ENCODE measurements at regions not wholly inside any gene's neighbourhood (a gene's known extent, or its start where the extent isn't known, plus 50 kb on each side); places are given as distances from the start of the nearest gene placed in this dataset.

DNA sequence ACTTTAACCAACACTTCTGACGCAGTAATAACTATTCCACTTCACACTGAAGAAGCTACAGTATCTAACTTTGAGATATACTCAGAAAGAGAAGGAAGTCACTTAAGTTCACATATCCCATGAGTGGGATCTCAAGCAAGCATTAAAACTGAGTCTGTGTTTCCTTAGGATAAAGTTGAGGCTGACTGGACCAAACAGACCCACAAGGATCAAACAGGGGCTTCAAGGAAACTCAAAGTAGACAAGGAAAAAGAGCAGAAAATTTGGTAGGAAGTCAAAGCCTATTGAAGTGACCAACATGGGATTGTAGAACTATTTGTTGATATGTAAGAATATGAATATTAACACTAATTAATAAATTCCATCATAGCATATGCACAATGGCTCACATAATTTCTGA, 294.9 kb downstream of the ADGB start:
- DNase-seq: no peak
- Histone ChIP-seq H3K36me3 (no peaks in the 10 kb centered on the region), H3K4me1 (peaks cover 2% of the 10 kb centered on the region), H3K4me3 (no peak overlapping the region), H3K27me3 (no peaks in the 10 kb centered on the region), H3K27ac (no peak overlapping the region), H3K9me3 (replicated peaks) (no peaks in the 10 kb centered on the region)

DNA sequence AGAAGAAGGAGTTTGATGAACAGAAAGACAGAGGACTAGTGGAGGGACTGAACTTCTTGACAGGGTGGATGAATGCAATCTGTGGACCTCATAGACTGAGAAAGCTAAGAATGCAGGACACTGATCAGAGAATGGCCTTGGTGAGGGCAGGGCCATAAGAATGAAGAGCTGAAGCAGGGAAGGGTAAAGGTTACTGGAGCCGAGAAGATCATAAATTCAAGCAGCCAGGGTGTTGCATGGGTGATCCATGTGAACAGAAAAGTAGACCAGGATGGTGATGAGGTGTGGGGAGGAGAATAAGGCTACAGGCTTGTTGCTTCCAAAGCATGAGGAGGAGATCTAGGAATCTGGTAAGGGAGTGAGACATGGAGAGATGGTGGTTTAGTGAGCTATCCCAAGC, 295.9 kb downstream of the ADGB start:
- no peak overlapping the region for H3K27ac ChIP-seq
- H3K4me3 ChIP-seq: no peak overlapping the region
- DNase-seq: no peak
- H3K4me1 ChIP-seq: no peaks in the 10 kb centered on the region
- H3K27me3 ChIP-seq: no peaks in the 10 kb centered on the region
- H3K9me3 ChIP-seq (replicated peaks): no peaks in the 10 kb centered on the region
- no peaks in the 10 kb centered on the region for H3K36me3 ChIP-seq

DNA sequence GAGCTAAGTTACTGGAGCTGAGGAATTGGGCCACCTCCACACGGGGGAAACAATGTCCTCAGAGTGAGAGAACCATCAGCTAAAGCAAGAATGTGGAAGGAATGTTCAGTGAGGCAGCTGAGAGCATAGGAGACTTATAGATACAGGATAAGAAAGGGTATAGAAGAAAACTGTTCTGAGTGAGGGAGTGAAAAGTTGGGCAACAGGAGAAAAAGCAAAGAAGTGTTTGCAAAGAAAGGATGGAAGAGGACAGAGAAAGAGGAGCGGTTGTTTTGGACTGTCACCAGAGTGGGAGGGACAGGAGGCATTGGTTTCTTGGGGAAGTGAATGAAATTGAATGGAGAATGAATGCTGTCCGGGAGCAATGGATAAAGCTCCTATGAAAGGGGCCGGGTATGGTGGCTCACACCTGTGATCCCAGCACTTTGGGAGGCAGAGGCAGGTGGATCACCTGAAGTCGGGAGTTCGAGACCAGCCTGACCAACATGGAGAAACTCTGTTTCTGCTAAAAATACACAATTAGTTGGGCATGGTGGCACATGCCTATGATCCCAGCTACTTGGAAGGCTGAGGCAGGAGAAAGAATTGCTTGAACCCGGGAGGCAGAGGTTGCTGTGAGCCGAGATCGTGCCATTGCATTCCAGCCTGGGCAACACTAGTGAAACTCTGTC, 296.5 kb downstream of the ADGB start:
- DNase-seq: no peak
- no peaks in the 10 kb centered on the region for H3K27me3 ChIP-seq
- H3K4me3 ChIP-seq: no peak overlapping the region
- H3K36me3 ChIP-seq: no peaks in the 10 kb centered on the region
- no peaks in the 10 kb centered on the region for H3K9me3 ChIP-seq (replicated peaks)
- no peak overlapping the region for H3K27ac ChIP-seq
- no peaks in the 10 kb centered on the region for H3K4me1 ChIP-seq

- no peaks in the 10 kb centered on the region for H3K9me3 ChIP-seq (replicated peaks)
- no peak for DNase-seq
These were observed 296.9 kb downstream of the ADGB start for GRCh38 chr6:146895772-146896061.

DNA sequence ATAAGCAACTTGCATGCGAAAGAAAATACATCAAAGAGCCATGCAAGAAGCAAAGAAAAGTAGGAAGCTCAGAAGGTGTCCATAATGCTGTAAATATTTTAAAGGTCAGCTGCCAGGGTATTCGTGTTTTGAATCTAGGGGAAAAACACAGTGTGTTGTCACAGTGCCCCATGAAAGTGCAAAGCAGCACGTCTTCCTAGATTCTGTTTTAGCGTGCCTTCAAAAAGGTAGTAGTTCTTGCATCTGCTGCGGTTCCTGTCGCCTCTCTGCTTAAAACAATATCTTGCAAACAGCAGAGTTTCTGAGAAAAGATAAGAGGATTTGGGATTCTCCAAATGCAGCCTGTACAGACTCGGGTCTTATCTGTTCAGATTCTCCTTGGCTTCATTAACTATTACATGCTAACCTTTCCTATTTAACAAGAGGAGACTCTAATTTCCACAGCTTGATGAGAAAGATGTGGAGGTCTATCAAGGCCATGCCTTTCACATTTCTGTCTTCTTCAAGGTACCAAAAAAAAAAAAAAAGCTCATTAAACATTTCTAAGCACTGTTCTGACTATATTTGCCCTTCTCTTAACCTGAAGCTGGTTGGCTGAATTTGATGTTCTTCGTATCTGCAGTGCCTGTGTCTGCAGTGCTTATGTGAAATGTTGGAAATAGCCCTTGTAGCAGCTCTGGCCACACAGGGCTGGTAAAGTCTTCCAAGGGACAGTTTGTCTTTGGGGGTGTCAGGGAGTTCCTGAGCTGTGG, 297.5 kb downstream of the ADGB start:
- Histone ChIP-seq H3K27me3 (no peaks in the 10 kb centered on the region), H3K36me3 (no peaks in the 10 kb centered on the region), H3K4me3 (no peak overlapping the region), H3K4me1 (no peaks in the 10 kb centered on the region), H3K9me3 (replicated peaks) (no peaks in the 10 kb centered on the region), H3K27ac (no peak overlapping the region)
- no peak for DNase-seq

More at GRCh38 chr6:146895772-146896061, 296.9 kb downstream of the ADGB start:
- H3K27ac ChIP-seq: no peak overlapping the region
- no peaks in the 10 kb centered on the region for H3K36me3 ChIP-seq
- no peaks in the 10 kb centered on the region for H3K4me1 ChIP-seq
- no peaks in the 10 kb centered on the region for H3K27me3 ChIP-seq
- no peak overlapping the region for H3K4me3 ChIP-seq

DNA sequence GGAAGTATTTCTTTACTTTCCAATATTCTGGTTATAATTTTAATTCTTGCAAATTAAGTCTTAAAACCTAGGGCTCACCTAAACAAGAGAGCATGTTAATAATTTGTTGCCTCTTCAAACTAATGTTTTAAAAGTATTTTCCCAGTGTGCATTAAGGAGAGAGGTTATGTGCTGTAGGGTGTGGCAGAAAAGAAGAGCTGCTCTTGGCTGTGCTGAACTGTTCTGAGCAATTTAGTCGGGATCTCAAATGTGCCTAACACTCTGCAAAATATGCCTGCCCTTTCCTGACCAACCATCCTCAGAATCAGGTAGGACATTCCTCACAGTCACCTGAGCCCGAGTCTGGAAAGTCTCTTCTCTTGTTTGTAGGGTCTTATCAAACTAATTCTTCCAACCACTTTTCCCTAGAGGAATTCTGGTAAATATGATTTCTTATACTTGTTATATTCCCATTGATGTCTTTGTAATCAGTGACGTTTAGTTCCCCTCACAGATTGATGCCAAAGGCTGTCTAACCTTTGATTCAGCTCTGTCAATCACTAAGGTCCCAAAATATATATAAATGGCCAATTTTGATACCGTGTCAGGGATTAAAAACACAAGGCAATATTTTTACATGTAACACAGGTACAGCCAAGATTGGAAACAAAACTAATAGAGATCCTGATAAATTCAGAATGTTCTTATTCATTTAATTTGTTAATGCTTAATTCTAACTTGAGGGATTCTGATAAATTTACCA, 298.4 kb downstream of the ADGB start:
- Histone ChIP-seq H3K27ac (no peak overlapping the region), H3K4me3 (no peak overlapping the region), H3K36me3 (no peaks in the 10 kb centered on the region), H3K4me1 (no peaks in the 10 kb centered on the region), H3K9me3 (replicated peaks) (no peaks in the 10 kb centered on the region), H3K27me3 (no peaks in the 10 kb centered on the region)
- no peak for DNase-seq

DNA sequence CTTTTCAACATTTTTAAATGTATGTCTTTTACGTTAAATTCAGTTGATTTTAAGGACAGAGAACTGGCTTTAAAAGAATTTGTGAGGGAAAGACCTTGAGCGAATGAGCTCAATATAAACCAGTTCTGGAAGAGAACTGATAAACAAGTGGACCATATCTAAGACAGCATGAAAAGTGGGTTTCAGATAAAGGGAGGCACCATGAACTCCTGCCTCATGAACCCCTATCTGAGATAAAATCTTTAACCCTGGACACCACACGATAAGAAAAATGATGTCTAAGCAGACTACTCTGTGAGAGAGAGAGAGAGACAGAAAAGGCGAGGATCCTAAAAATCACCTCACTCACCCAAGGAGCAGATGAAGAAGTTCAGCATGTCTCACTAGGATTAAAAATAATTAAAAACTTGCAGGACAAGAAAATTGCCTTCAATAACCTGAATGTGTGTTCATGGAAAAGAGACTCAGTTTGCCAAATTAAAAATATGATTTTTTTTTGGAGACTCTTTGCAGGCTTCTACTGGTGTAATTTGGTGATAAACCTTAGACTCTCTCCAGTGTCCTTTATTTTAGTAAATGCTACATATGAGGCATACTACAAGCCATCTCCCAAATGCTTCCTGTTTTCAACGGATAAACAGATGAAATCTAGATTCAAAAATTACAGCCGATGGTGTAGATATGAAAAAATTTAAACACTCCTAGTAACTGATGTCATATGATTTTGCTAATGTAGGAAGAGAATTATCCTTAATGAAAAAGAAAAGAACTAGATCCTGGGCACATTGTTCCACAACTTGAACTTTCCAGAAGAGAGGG, 299.5 kb downstream of the ADGB start:
- no peaks in the 10 kb centered on the region for H3K4me1 ChIP-seq
- H3K27ac ChIP-seq: no peak overlapping the region

DNA sequence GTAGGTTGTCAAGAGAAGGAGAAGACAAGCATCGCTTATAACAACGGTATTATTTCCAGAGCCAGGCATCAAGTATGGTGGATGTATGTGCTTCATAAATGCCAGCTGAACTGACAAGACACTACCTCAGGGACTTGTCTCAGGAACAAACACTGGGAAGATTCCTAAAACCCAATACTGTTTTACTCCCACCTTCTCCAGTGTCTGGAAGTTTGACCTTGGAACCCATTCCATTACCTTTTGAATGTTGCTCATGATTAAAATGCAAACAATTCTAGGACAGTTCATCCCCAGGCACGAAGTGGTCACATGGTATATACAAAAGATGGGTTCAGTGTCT, 300.1 kb downstream of the ADGB start:
- peaks cover under 1% of the 10 kb centered on the region; the same call in 1 of the 2 replicates for H3K4me1 ChIP-seq

More for the DNA sequence above, 299.5 kb downstream of the ADGB start:
- Histone ChIP-seq H3K9me3 (replicated peaks) (no peaks in the 10 kb centered on the region), H3K4me3 (no peak overlapping the region), H3K27me3 (no peaks in the 10 kb centered on the region), H3K36me3 (no peaks in the 10 kb centered on the region)
- no peak for DNase-seq

GRCh38 chr6:146901940-146902816, 302.0 kb upstream of the STXBP5 start:
- no peak overlapping the region for H3K27ac ChIP-seq

More for the DNA sequence above, 300.1 kb downstream of the ADGB start:
- no peaks in the 10 kb centered on the region for H3K9me3 ChIP-seq (replicated peaks)
- H3K36me3 ChIP-seq: no peaks in the 10 kb centered on the region
- H3K4me3 ChIP-seq: no peak overlapping the region
- H3K27me3 ChIP-seq: no peaks in the 10 kb centered on the region
- no peak for DNase-seq
- no peak overlapping the region for H3K27ac ChIP-seq

DNA sequence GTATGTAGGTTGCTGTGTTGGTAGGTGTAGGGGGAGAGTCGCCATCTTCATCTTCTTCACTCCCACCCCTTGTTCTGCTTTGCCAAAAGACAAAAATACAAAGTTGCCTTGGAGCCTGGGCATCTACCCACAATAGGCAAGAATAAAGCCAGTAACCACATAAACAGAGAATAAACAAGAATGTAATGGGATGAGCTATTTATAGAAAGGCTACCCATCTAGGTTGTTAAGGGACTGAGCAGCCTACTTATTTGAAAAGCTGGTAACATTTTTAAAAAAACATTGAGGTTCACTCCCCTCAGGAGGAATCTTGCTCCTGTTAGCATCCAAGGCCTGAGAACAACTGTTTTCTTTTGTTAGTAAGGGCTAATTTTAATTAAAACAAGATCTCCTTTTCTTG, 301.4 kb upstream of the STXBP5 start:
- Histone ChIP-seq H3K4me1 (peaks cover 21% of the 10 kb centered on the region), H3K9me3 (replicated peaks) (no peaks in the 10 kb centered on the region), H3K27ac (no peak overlapping the region), H3K4me3 (no peak overlapping the region), H3K27me3 (no peaks in the 10 kb centered on the region), H3K36me3 (no peaks in the 10 kb centered on the region)
- DNase-seq: no peak

More at GRCh38 chr6:146901940-146902816, 302.0 kb upstream of the STXBP5 start:
- Histone ChIP-seq H3K27me3 (no peaks in the 10 kb centered on the region), H3K4me1 (peaks cover 21% of the 10 kb centered on the region), H3K4me3 (no peak overlapping the region), H3K9me3 (replicated peaks) (no peaks in the 10 kb centered on the region), H3K36me3 (no peaks in the 10 kb centered on the region)
- no peak for DNase-seq

DNA sequence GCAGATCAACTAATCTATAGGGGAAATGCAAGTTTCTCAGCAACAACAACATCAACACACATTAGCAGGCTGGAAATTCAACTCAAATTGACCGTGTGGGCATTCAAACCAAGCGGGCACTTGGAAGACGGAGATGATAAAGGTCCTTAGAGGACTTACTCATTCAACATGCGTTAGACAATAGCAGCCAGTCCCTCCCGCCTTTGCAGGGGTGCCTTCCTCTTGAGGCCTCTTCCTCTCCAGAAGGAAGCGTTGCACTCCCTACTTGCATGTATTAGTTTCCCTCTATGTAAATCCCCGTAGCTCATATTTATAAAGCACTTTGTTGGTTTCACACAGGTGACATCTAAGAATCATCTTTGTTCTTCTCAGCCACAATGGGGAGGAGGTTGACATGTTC, 300.8 kb upstream of the STXBP5 start:
- DNase-seq: no peak
- Histone ChIP-seq H3K27ac (no peak overlapping the region), H3K9me3 (replicated peaks) (no peaks in the 10 kb centered on the region), H3K4me1 (peaks cover 21% of the 10 kb centered on the region), H3K4me3 (no peak overlapping the region), H3K36me3 (no peaks in the 10 kb centered on the region), H3K27me3 (no peaks in the 10 kb centered on the region)

- DNase-seq: no peak
- Histone ChIP-seq H3K36me3 (no peaks in the 10 kb centered on the region), H3K9me3 (replicated peaks) (no peaks in the 10 kb centered on the region), H3K4me1 (peaks cover 21% of the 10 kb centered on the region), H3K4me3 (no peak overlapping the region), H3K27me3 (no peaks in the 10 kb centered on the region), H3K27ac (peak overlapping the region; percentile 35)
These were observed 299.6 kb upstream of the STXBP5 start for GRCh38 chr6:146904596-146904995.

DNA sequence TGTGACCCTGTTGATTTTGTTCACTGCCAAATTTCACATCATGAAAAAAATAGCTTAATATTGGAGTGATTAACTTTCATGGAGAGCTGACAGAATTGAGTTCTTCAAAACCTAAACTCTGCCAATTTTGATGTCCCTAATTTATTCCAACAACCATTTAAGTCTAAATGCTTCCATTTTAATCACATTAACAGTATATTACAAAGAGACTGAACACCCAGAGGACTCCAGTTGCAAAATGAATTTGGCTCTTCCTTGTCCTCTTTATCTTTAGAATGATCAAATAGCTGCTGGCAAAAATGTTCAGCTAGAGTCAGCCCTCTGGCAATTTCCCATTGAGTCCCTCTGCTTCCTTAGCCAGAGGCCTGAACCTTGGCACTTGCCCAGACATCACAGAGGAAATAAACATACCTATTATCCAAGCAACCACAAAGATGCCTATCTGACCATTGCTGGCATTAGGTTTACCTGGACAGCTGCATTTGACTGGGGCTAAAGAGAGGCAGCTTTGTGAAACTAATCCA, 299.0 kb upstream of the STXBP5 start:
- no peaks in the 10 kb centered on the region for H3K36me3 ChIP-seq
- peak; percentile 88 to 93 for DNase-seq
- H3K4me3 ChIP-seq: no peak overlapping the region
- peak overlapping the region; percentile 35 for H3K27ac ChIP-seq
- no peaks in the 10 kb centered on the region for H3K9me3 ChIP-seq (replicated peaks)
- H3K4me1 ChIP-seq: peaks cover 21% of the 10 kb centered on the region
- H3K27me3 ChIP-seq: no peaks in the 10 kb centered on the region

GRCh38 chr6:146908786-146909185, 295.4 kb upstream of the STXBP5 start:
- no peak for DNase-seq
- H3K9me3 ChIP-seq (replicated peaks): no peaks in the 10 kb centered on the region
- no peak overlapping the region for H3K27ac ChIP-seq

More at GRCh38 chr6:146908786-146909185, 295.4 kb upstream of the STXBP5 start:
- Histone ChIP-seq H3K36me3 (no peaks in the 10 kb centered on the region), H3K4me3 (no peak overlapping the region), H3K27me3 (no peaks in the 10 kb centered on the region), H3K4me1 (peaks cover 34% of the 10 kb centered on the region)

Data from SJCRH30 (cell line).